Neural progenitor cell (in vitro differentiated cells): ENCODE measurements at regions not wholly inside any gene's neighbourhood (a gene's known extent, or its start where the extent isn't known, plus 50 kb on each side); places are given as distances from the start of the nearest gene placed in this dataset.

Experiments
- DNase-seq: peaks from one replicate; pipeline ENCODE4 v3.0.0-alpha.2; 2016; ENCODE audit warnings: low spot score
- H2AFZ ChIP-seq: fragments of 200-600 bp; sonication (generic); replicated peaks from 2 replicates; pipeline ENCODE4 v1.6.1; 2016; ENCODE audit warnings: antibody characterized with exemption
- H3F3A ChIP-seq: fragments of 200-600 bp; sonication (generic); 2 replicates; pipeline ENCODE4 v1.6.1; 2016; ENCODE audit warnings: antibody characterized with exemption, low read depth
- H3K27ac ChIP-seq: fragments of 200-600 bp; sonication (generic); 2 replicates; pipeline ENCODE4 v1.5.1; 2016; ENCODE audit warnings: mild to moderate bottlenecking
- H3K27me3 ChIP-seq: fragments of 200-600 bp; sonication (generic); 2 replicates; pipeline ENCODE4 v1.6.1; 2016; ENCODE audit warnings: mild to moderate bottlenecking, moderate library complexity
- H3K36me3 ChIP-seq: fragments of 200-600 bp; sonication (generic); 2 replicates; pipeline ENCODE4 v1.5.1; 2016
- H3K4me1 ChIP-seq: fragments of 200-600 bp; sonication (generic); 2 replicates; pipeline ENCODE4 v1.6.1; 2016; ENCODE audit warnings: mixed run types
- H3K4me2 ChIP-seq: fragments of 200-600 bp; sonication (generic); 2 replicates; pipeline ENCODE4 v1.6.1; 2016
- H3K4me3 ChIP-seq: fragments of 200-600 bp; sonication (generic); 2 replicates; pipeline ENCODE4 v1.5.1; 2016
- H3K79me2 ChIP-seq: fragments of 200-600 bp; sonication (generic); 2 replicates; pipeline ENCODE4 v1.6.1; 2016; ENCODE audit warnings: low read depth
- H3K9ac ChIP-seq: fragments of 200-600 bp; sonication (generic); 2 replicates; pipeline ENCODE4 v1.6.1; 2016
- H3K9me3 ChIP-seq: fragments of 200-600 bp; sonication (generic); 2 replicates; pipeline ENCODE4 v1.5.1; 2016; ENCODE audit warnings: low read depth
- H4K20me1 ChIP-seq: fragments of 200-600 bp; sonication (generic); 2 replicates; pipeline ENCODE4 v1.6.1; 2016; ENCODE audit warnings: low read depth
- H3K27ac Mint-ChIP-seq: 3 replicates; pipeline ENCODE4 v1.8.0; 2021; ENCODE audit warnings: mixed read lengths
- H3K27me3 Mint-ChIP-seq: 2 replicates; pipeline ENCODE4 v1.8.0; 2022; ENCODE audit warnings: low read depth, mild to moderate bottlenecking, inconsistent platforms, moderate library complexity, mixed read lengths; ENCODE audit not compliant: insufficient read depth
- H3K36me3 Mint-ChIP-seq: 3 replicates; pipeline ENCODE4 v1.8.0; 2021; ENCODE audit warnings: mixed read lengths
- H3K4me1 Mint-ChIP-seq: 3 replicates; pipeline ENCODE4 v1.8.0; 2021; ENCODE audit warnings: mixed read lengths
- H3K4me3 Mint-ChIP-seq: 3 replicates; pipeline ENCODE4 v1.8.0; 2021; ENCODE audit warnings: mild to moderate bottlenecking, moderate library complexity, mixed read lengths
- H3K9me3 Mint-ChIP-seq: 3 replicates; pipeline ENCODE4 v1.8.0; 2020; ENCODE audit warnings: mixed read lengths
- EZH2 ChIP-seq: fragments of 200-600 bp; sonication (generic); IDR thresholded peaks from 2 replicates; pipeline ENCODE4 v1.6.1; 2017; ENCODE audit warnings: antibody characterized with exemption, mild to moderate bottlenecking, moderate library complexity
- EZH2phosphoT487 ChIP-seq: fragments of 200-600 bp; sonication (generic); IDR thresholded peaks from 2 replicates; pipeline ENCODE4 v1.6.1; 2017; ENCODE audit warnings: antibody characterized with exemption
- TF ChIP-seq, protein P1 (sequence below): fragments of 200-600 bp; sonication (generic); IDR thresholded peaks from 2 replicates; pipeline ENCODE4 v1.5.1; 2017; ENCODE audit warnings: antibody characterized with exemption, mild to moderate bottlenecking

- H3K4me3 ChIP-seq: no peak overlapping the region
- TF ChIP-seq EZH2phosphoT487: no peak
- TF ChIP-seq, protein P1, sequence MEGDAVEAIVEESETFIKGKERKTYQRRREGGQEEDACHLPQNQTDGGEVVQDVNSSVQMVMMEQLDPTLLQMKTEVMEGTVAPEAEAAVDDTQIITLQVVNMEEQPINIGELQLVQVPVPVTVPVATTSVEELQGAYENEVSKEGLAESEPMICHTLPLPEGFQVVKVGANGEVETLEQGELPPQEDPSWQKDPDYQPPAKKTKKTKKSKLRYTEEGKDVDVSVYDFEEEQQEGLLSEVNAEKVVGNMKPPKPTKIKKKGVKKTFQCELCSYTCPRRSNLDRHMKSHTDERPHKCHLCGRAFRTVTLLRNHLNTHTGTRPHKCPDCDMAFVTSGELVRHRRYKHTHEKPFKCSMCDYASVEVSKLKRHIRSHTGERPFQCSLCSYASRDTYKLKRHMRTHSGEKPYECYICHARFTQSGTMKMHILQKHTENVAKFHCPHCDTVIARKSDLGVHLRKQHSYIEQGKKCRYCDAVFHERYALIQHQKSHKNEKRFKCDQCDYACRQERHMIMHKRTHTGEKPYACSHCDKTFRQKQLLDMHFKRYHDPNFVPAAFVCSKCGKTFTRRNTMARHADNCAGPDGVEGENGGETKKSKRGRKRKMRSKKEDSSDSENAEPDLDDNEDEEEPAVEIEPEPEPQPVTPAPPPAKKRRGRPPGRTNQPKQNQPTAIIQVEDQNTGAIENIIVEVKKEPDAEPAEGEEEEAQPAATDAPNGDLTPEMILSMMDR: no peak
- no peak for TF ChIP-seq EZH2
- H3K9me3 ChIP-seq: no peaks in the 10 kb centered on the region
- no peak overlapping the region for H3K27ac ChIP-seq
- Mint-ChIP-seq H3K4me3 (no peak overlapping the region), H3K27ac (no peak overlapping the region), H3K36me3 (no peaks in the 10 kb centered on the region), H3K9me3 (no peaks in the 10 kb centered on the region), H3K4me1 (peaks cover 3% of the 10 kb centered on the region), H3K27me3 (peaks cover 4% of the 10 kb centered on the region)
- no peaks in the 10 kb centered on the region for H4K20me1 ChIP-seq
- no peaks in the 10 kb centered on the region for H3K36me3 ChIP-seq
- no peak overlapping the region for H3K9ac ChIP-seq
- no peak overlapping the region for H3K4me2 ChIP-seq
- no peak overlapping the region for H2AFZ ChIP-seq
- H3K79me2 ChIP-seq: no peaks in the 10 kb centered on the region
- no peaks in the 10 kb centered on the region for H3K4me1 ChIP-seq
- no peak for DNase-seq
- H3K27me3 ChIP-seq: no peaks in the 10 kb centered on the region
- H3F3A ChIP-seq: no peaks in the 10 kb centered on the region
Observed at GRCh38 chr10:121216295-121216694, 365.1 kb downstream of the WDR11 start.

DNA sequence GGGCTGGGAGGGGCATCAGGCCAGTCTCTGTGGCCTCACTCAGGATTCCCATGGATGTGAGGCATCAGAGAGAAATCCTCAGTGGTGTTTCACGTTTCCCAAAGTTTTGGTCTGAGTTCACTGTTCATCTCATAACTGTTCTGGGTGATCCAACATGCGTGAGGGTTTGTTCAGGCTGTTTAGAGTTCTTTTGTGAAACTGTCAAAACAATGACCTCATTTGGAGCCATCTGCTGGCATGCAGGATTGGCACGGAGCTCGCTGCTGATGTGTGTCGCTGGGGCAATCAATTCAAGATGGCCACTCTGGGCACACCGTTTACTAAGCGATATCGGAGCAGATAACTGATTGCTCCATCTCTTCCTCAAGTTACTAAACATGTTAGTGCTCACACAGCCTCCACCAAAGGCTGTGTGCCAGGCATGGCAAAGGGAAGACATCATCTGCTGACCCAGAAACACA lies 365.6 kb downstream of the WDR11 start:
- no peak for TF ChIP-seq EZH2phosphoT487
- H3K36me3 Mint-ChIP-seq: no peaks in the 10 kb centered on the region
- Histone ChIP-seq H3F3A (no peaks in the 10 kb centered on the region), H3K9me3 (no peaks in the 10 kb centered on the region), H3K9ac (no peak overlapping the region), H4K20me1 (no peaks in the 10 kb centered on the region), H3K4me1 (no peaks in the 10 kb centered on the region), H3K79me2 (no peaks in the 10 kb centered on the region), H3K4me3 (no peak overlapping the region), H2AFZ (no peak overlapping the region), H3K27ac (no peak overlapping the region), H3K36me3 (no peaks in the 10 kb centered on the region), H3K4me2 (no peak overlapping the region), H3K27me3 (no peaks in the 10 kb centered on the region)
- H3K4me1 Mint-ChIP-seq: peaks cover 8% of the 10 kb centered on the region
- no peaks in the 10 kb centered on the region for H3K9me3 Mint-ChIP-seq
- H3K27ac Mint-ChIP-seq: no peak overlapping the region
- DNase-seq: no peak
- H3K4me3 Mint-ChIP-seq: no peak overlapping the region
- H3K27me3 Mint-ChIP-seq: peaks cover 2% of the 10 kb centered on the region

DNA sequence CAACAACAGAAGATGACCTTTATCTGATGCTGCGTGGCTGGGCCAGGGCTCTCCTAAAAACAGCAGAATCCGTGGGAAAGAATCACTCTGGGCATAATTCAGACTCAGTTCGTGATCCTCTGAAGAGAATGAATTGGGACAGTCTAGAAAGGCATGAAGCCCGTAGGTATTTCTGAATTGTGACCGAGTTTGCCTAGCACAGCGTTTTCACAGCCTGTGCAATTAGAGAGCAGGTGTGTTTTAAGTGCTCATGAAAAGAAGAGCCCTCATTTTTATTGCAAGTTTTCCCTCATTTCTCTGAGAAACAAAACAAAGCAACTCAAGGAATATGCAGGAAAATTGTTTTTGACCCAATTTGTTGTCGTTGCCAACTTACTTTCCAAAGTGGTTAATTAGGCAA lies 366.2 kb downstream of the WDR11 start:
- Mint-ChIP-seq H3K36me3 (no peaks in the 10 kb centered on the region), H3K27ac (no peak overlapping the region), H3K4me1 (peaks cover 11% of the 10 kb centered on the region), H3K27me3 (peaks cover 2% of the 10 kb centered on the region), H3K9me3 (no peaks in the 10 kb centered on the region), H3K4me3 (no peak overlapping the region)
- H3K9ac ChIP-seq: no peak overlapping the region
- H3K4me3 ChIP-seq: no peak overlapping the region
- no peaks in the 10 kb centered on the region for H3K4me1 ChIP-seq
- H3K27ac ChIP-seq: no peak overlapping the region
- no peaks in the 10 kb centered on the region for H3F3A ChIP-seq
- no peaks in the 10 kb centered on the region for H4K20me1 ChIP-seq
- H3K9me3 ChIP-seq: no peaks in the 10 kb centered on the region
- H3K4me2 ChIP-seq: no peak overlapping the region
- H3K79me2 ChIP-seq: no peaks in the 10 kb centered on the region
- no peaks in the 10 kb centered on the region for H3K27me3 ChIP-seq
- TF ChIP-seq EZH2 (no peak), EZH2phosphoT487 (no peak)
- TF ChIP-seq, protein P1: no peak
- H2AFZ ChIP-seq: no peak overlapping the region
- H3K36me3 ChIP-seq: no peaks in the 10 kb centered on the region
- no peak for DNase-seq

DNA sequence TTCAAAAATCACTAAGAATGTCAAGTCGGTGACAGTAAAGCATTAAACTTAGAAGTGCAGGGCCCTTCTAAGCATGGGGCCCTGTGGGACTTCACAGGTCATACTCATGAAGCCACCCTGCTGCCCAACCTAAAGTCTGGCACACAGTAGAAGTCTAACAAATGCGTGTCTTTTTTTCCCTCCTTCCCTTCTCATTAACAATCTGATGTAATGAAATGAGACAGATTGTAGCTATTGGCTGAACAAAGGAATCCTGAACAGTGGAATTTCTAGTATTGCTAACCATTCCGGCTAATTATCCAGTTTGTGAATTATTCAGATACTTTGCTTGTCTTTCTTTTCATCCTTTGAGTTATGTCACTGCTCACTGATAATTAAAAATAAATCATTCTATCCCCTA lies 369.9 kb downstream of the WDR11 start:
- Histone ChIP-seq H3K27me3 (no peaks in the 10 kb centered on the region), H2AFZ (no peak overlapping the region), H3K79me2 (no peaks in the 10 kb centered on the region), H3K4me3 (no peak overlapping the region), H3K36me3 (no peaks in the 10 kb centered on the region), H3K27ac (no peak overlapping the region), H3K4me1 (no peaks in the 10 kb centered on the region), H3F3A (no peaks in the 10 kb centered on the region), H3K9me3 (no peaks in the 10 kb centered on the region), H3K4me2 (no peak overlapping the region), H4K20me1 (no peaks in the 10 kb centered on the region), H3K9ac (no peak overlapping the region)
- H3K4me1 Mint-ChIP-seq: peaks cover 11% of the 10 kb centered on the region
- DNase-seq: no peak
- TF ChIP-seq, protein P1: no peak
- TF ChIP-seq EZH2: no peak
- no peak for TF ChIP-seq EZH2phosphoT487
- peaks cover 2% of the 10 kb centered on the region for H3K27me3 Mint-ChIP-seq
- no peaks in the 10 kb centered on the region for H3K36me3 Mint-ChIP-seq
- H3K27ac Mint-ChIP-seq: no peak overlapping the region
- no peaks in the 10 kb centered on the region for H3K9me3 Mint-ChIP-seq
- no peak overlapping the region for H3K4me3 Mint-ChIP-seq
